HG03159 (cell line): ENCODE measurements at regions not wholly inside any gene's neighbourhood (a gene's known extent, or its start where the extent isn't known, plus 50 kb on each side); places are given as distances from the start of the nearest gene placed in this dataset.
A peak's percentile ranks its signal among the peaks of the same experiment; 100 is the strongest.
"Not testable (repeated sequence)": the region's sequence is repeated elsewhere in the genome, so short reads cannot be mapped to it uniquely, and the experiment has no call there.

ENCODE experiments used
- ATAC-seq: cut with Tn5 transposase; IDR thresholded peaks from one replicate; pipeline ENCODE4 v1.9.1; 2021; ENCODE audit warnings: mild to moderate bottlenecking, moderate library complexity; ENCODE audit not compliant: unreplicated experiment

GRCh38 chr16:10272250-10272854 lies 90.1 kb upstream of the GRIN2A start:
- ATAC-seq, result not testable (repeated sequence)

- ATAC-seq, result peak; percentile 82
Measured at GRCh38 chr16:10275214-10275996, 93.2 kb upstream of the GRIN2A start.

- no peak for ATAC-seq
Measured at GRCh38 chr16:10277597-10277996, 95.4 kb upstream of the GRIN2A start.

GRCh38 chr16:10280262-10281170 lies 98.3 kb upstream of the GRIN2A start:
- no peak for ATAC-seq

GRCh38 chr16:10282367-10282766 lies 100.1 kb upstream of the GRIN2A start:
- ATAC-seq, result no peak

- ATAC-seq, result not testable (repeated sequence)
Measured at GRCh38 chr16:10283246-10283645, 101.0 kb upstream of the GRIN2A start.

GRCh38 chr16:10290467-10291105 lies 95.3 kb upstream of the ATF7IP2 start:
- ATAC-seq, result not testable (repeated sequence)

GRCh38 chr16:10292197-10292596 lies 93.7 kb upstream of the ATF7IP2 start:
- not testable (repeated sequence) for ATAC-seq

- not testable (repeated sequence) for ATAC-seq
Measured at GRCh38 chr16:10292976-10293375, 92.9 kb upstream of the ATF7IP2 start.

- ATAC-seq, result not testable (repeated sequence)
Measured at GRCh38 chr16:10294153-10294552, 91.7 kb upstream of the ATF7IP2 start.

GRCh38 chr16:10296956-10297340 lies 88.9 kb upstream of the ATF7IP2 start:
- ATAC-seq, result peak; percentile 19

GRCh38 chr16:10297341-10298006 lies 88.4 kb upstream of the ATF7IP2 start:
- ATAC-seq, result peak; percentile 95

- no peak for ATAC-seq
Measured at GRCh38 chr16:10300905-10301304, 85.0 kb upstream of the ATF7IP2 start.

GRCh38 chr16:10301547-10301946 lies 84.3 kb upstream of the ATF7IP2 start:
- not testable (repeated sequence) for ATAC-seq

- no peak for ATAC-seq
Measured at GRCh38 chr16:10305912-10306311, 79.9 kb upstream of the ATF7IP2 start.

GRCh38 chr16:10308305-10309193 lies 77.3 kb upstream of the ATF7IP2 start:
- ATAC-seq, result no peak

GRCh38 chr16:10309271-10309932 lies 76.5 kb upstream of the ATF7IP2 start:
- ATAC-seq, result no peak

GRCh38 chr16:10312008-10312407 lies 73.9 kb upstream of the ATF7IP2 start:
- no peak for ATAC-seq
